ENCODE measurements at regions not wholly inside any gene's neighbourhood (a gene's known extent, or its start where the extent isn't known, plus 50 kb on each side); places are given as distances from the start of the nearest gene placed in this dataset.

DNA sequence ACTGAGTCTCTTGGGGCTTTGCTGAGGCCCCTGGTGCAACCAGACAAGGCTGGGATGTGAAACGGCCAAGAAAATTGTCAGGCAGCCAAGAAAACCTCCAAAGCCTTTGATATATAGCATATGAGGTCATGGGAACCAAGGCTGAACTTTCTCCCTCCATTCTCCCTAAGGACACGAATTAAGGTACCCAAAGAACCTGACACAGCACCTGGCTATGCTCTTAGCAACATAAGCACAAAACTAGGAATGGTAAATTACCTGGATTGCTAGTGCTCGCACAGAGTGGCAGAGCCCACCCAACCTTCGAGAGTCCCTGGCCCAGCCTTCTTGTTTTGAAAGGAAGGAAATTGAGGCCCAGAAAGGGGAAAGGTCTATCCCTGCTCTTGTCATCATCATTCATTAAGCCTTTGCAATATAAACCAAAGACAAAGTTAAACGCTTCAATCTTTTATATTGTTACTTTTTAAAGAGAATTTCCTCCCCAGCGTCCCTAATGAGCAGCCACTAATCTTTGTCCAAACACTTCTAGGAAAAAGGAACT lies 220.0 kb upstream of the NR4A3 start:
- no peak for DNase-seq

DNA sequence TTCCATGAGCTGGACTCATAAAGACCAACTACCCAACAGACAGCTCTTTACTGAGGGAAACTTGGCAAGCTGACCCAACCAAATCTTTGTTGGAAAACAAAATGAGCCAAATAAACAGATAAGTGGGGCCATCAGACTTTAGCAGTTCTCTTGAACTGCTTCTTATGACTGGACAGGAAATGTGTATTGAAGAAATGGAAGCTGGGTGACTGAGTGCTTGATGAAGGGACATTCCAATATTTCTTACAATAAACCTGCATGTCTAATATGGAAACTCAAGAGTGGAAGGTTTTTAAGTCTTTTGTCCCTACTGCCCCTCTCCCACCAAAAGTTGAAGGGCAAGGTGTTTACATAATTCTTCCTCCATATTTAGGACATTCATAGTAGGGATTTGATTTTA lies 218.8 kb upstream of the NR4A3 start:
- no peak for DNase-seq

DNA sequence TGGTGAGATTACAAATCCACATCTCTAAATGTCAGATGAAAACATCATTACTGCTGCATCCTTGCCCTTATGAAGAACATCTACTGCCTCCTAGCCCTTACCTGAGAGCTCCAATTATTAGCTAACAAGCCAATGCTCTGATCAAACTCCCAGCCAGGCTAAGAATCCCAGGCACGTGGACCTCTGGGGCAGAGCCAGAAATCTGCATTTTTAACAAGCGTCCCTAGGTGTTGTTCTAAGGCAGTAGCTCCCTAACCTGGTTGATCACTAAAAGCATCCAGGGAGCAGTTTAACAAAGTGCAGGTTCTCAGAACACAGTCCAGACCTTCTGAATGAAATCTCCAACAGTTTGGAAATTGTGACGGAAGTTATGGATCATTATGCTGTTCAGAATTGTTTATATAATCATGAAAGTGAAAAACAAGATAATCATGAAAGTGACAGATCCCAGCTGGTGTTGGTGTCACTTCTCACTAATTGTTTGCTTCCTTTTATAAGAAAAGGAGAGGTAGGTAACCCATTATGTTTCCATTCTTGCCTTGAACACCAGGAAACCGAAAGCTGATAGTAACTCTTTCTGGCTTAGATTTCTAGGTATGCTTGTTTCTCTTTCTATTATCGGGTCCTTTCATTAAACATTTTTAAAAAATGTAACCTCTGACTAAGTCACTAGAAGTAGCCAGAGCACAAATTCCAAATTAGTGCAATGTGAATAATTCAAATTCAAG lies 216.5 kb upstream of the NR4A3 start:
- no peak for DNase-seq

DNA sequence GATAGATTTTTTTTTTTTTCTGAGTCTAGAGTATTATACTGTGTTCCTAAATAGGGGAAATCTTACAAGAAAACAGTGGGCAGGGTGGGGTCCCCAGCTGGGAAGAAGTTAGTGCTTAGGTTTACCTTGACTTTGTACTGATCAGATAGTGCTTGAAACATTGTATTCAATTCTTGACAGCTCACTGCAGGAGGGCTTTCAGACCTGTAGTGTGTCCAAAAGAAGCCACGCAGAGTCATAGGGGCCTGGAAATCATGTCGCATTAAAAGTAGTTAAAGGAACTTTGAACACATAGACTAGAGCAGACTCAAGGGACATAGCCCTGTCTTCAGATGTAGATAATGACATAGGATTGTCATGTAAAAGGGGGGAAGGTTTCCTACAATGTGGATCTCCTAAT lies 215.4 kb upstream of the NR4A3 start:
- DNase-seq: no peak

DNA sequence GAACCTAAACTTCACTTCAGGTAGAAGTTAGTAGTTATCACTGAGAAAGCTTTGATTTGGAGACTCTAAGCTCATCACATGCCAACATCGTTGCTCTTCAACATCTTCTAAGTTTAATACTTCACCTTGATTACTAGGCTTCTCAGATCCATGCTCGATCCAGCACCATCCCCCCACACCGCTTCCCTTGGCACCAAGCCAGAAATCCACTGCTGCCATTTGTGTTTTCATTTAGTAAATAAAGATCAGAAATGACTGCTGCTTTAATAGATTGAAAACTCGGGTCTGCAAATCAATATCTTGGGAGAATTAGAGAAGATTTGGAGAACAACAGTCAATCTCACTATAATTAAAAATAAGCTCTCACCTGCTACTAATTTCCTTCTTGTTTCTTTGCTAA lies 214.7 kb upstream of the NR4A3 start:
- no peak for DNase-seq

DNA sequence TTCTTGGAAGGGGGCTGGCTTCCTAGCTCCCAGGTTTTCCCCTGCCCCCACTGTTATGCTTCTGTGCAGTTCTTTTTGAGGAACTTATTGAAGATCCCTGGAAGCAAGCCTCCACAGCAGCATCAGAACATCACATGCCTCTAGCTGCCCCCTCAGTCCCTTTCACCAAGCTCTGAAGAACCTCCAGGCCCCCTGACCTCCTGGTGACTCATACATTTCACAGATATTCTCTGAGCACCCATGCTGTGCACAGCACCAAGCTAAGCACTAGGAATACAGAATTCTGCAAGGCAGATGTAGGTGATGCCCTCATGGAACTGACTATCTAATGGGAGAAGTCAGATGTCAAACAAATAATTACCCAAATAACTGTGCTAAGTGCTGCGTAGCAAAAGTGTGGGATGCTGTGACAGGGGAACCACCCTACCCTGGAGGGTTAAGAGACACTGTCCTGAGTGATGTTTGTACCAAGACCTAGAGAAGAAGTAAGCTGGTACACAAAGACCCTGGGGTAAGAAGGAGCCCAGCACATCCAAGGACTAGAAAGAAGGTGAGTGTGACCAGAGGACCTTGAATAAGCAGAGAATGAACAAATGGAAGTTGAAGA lies 213.7 kb upstream of the NR4A3 start:
- DNase-seq: no peak

DNA sequence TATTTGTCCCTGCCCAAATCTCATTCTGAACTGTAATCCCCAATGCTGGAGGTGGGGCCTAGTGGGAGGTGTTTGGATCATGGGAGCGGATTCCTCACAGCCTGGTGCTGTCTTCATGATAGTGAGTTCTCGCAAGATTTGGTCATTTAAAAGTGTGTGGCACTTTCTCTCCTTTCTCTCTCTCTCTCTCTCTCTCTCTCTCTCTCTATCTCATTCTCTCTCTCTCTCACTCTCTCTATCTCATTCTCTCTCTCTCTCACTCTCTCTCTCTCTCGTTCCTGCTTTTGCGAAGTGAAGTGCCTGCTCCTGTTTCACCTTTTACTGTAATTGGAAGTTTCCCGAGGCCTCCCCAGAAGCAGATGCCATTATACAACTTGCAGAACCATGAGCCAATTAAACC lies 207.3 kb upstream of the NR4A3 start:
- DNase-seq: no peak

DNA sequence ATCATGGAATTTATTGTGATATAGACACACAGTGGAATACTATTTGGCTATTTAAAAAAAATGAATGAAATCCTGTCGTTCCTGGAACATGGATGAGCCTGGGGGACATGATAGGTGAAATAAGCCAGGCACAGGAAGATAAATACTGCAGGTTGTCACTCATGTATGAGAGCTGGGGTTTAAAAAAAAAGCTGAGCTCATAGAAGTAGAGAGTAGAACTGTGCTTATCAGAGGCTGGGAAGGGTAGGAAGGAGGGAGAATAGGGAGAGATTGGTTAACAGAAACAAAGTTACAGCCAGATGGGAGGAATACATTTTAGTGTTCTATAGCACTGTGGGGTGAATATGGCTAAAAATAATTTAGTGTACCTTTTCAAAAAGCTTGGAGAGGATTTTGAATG lies 200.6 kb upstream of the NR4A3 start:
- DNase-seq: no peak

DNA sequence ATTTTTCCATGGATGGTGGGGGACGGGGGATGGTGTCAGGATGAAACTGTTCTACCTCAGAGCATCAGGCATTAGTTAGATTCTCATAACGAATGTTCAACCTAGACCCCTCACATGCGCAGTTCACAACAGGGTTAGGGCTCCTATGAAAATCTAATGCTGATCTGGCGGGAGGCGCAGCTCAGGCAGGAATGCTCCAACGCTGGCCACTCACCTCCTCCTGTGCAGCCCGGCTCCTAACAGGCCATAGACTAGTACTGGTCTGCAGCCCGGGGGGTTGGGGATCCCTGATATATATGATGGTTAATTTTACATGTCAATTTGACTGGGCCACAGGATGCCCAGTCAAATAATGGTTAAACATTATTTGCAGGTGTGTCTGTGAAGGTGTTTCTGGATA lies 199.0 kb upstream of the NR4A3 start:
- DNase-seq: no peak

DNA sequence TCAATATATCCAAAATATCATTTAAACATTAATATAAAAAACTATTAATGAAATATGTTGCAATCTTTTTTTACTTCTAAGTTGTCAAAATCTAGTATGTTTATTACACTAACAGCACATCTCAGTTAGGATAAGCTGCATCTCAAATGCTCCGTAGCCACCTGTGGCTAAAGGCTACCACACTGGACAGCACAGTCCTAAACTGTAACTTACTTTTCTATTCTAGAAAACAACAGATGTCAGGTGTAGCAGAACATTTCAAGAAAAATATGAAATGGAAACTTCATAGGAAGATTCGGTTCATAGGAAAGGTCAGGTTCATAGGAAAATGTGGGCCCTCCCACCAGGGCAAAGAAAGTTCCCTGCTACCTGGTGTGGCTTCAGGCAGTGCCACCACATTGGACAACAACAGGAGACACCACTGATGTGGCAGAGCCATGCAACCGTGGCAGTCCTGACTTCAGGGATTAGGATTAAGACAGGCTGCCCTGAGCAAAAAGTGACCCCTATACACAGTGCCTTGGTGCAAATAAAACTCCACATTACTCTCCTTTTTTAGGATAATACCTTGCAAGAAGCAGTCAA lies 197.8 kb upstream of the NR4A3 start:
- no peak for DNase-seq

DNA sequence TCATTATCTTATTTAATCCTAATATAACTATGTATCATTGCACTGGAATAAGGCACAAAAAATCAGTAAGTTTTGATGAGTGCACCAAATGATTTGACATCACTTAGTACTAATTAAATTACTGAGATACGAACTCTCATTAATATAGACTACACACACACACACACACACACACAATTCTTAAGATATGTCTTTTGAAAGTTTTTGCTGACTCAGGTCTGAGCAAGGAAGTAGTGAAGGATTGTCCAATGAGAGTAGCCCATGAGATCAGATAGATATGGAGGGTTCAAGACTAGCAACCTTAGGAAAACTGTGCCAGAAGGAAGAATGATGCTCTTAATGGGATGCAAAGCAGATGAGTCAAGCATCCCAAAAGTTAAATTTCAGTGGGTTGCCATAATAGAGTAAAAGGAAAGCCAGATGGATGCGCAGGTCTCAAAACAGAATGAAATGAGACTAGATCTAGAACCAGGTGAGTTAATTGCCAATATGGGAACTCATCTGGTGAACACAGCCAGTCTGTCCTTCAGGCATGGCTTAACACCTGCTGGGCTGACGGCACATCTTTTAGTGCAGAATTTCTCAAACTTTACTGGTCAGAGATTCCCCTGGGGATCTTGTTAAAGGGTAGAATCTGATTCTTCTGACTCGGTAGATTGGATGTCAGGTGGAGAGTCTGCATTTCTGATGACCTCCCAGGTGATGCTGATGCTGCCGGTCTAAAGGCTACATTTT lies 197.0 kb upstream of the NR4A3 start:
- no peak for DNase-seq

DNA sequence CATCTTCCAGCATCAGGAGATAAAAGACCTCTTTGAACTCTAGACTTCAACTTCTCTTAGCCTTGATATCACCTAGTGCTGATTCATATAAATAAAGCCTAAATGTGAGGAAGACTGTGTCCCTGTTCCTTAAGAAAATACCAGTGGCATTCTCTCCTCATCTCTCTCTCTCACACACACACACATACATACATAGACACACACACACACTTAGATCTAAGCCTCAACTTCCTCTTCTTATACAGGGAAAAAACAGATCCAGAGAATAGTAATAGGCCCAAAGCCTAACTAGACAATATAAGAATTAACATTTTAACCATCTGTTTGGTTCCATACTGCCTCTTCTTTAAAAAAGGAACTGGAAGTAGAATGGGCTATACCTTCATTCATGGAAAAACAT lies 195.3 kb upstream of the NR4A3 start:
- no peak for DNase-seq

DNA sequence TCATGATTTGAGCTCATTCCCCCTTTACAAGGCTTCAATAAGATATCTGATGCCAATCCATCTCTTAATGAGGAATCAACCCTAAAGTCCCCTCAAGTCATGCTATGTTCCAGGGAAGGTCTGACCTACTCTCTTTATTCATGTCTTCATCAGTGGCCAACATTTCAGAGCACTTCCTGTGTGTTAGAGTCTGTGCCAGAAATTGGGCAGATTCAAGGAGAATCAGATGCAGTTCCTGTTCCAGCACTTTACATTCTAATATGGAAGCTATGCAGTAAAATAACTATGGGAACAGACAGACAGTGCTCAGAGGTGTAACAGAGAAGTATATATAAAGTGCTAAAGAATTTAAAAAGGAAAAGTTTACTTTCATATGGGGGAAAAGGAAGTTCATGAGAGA lies 193.4 kb upstream of the NR4A3 start:
- no peak for DNase-seq

DNA sequence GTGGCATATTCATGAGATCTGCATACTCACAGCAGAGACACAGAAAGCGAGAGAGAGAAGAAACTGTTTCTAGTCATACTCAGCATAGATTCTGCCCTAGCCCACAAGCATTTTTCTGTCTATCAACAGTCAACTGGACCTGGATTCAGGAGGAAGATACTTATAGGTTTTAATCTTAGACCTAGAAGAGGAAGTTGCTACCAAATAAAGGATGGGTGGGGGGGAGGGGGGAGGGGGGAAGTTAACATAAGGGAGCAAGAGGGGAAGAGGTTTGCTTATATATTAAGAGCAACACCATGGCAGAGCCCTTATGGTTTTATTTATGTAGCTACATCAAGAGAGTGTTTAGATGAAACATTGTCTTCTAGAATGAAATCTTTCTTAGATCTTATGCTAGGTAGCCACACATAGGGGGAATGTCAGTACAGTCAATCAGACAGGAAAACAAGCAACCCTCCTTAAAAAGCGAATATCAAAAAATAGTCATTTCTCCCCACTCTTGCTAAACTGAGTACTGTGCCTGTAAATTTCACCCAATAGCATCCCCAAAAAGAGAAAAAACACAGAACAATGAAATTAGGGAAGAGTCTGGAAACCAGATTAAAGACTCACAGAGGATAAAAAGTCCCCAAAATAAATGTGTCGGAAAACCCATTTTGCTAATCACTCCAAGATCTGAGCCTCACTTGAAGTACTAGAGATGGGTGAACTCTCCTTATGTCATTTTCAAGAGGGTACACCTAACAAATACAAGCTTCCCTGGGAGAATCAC lies 192.7 kb upstream of the NR4A3 start:
- DNase-seq: no peak

DNA sequence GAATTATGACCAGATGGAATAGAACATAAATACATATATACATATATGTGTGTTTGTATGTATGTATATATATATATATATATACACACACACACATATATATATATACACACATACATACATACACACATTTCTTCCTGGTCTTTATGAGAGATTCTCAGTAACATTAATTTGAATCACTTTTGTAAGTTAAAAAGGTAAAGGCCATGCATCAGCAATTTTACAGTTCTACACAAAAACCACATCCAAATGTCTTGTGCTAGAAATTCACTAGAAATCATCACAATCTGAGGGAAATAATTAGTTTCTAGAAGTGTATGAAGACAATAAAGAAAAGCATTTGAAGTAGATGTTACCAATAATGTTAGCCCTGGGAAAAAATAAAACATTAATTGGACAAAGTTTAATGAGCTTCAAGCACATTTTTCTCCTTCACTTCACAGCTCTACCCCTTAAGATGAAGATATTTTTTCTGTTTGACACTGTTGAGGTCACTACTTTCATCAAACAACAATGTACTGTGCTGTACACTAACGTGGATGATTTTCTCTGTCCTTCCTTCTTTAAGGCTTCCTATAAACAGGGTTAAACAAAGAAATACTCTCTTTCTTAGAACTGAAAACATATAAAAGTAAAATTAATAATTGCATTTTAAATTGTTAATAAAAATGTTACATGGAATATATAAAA lies 189.2 kb upstream of the NR4A3 start:
- no peak for DNase-seq

DNA sequence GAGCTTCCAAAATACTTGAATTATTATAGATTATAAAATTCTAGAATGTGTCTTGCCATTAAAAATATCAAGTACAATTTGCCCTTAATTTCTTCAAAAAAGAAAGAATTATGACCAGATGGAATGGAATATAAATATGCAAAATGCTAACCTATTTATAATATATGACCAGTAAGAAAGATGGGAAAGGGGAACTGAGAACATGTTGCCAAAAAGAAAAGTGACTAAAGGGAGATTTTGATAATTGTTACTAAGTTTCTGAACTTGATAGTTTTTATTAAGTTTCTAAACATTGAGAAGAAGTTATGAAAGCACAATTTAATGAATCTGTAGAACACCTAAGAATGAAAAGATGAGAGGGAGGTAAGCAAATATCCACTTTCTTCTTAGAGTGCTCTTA lies 188.4 kb upstream of the NR4A3 start:
- no peak for DNase-seq

DNA sequence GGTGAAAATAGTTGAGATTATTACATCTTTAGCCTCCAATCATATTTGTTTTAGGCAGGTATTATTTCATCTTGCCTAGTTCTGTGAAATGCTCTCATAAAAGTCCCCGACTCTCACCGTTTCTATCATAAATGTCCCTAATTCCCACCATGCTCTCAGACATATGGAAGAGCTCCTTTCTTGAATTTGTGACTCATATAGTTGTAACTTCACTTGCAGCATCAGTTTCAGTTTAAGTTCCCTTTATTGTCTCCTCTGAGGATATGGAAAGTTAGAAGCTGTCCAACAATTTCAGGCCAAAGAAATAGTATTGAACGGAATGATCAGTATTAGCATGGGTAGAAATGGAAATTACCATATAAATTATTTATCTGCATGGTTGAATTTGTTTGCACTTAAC lies 187.5 kb upstream of the NR4A3 start:
- no peak for DNase-seq

DNA sequence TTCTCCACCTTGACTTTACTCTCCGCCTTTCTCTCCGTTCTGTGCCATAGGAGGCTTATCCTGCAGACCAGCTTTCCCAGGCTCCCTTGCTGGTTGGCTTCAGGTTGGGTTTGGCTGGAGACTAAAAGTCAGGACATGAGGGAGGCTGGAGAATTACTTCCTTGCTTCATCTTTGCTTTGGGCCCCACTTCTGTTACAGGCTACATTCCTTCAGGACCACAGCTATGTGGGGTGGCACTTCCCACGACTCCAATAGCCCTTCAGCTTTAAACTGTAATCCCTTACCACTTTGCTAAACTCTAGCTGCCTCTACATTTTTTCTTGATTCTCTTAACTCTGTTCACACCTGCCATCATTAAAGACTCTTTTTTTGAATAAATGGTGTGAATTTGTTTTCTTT lies 186.7 kb upstream of the NR4A3 start:
- DNase-seq: no peak

DNA sequence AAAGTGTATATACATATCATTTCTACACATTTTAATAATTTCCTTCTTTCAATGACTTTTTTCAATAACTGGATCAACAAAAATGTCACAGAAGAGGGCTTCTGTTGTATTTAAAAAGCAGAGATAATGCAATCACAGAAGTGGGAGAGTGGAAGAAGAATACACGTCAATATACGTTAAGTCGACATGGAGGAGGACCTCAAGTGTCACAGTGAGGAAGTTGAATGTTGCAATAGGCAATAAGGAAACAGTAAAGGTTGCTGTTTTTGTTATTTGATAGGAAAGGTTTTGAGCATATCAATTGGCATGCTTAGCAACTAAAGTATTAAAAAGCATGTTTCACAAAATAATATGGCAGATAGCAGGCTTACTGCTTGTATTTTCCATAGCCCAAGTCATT lies 184.0 kb upstream of the NR4A3 start:
- no peak for DNase-seq

DNA sequence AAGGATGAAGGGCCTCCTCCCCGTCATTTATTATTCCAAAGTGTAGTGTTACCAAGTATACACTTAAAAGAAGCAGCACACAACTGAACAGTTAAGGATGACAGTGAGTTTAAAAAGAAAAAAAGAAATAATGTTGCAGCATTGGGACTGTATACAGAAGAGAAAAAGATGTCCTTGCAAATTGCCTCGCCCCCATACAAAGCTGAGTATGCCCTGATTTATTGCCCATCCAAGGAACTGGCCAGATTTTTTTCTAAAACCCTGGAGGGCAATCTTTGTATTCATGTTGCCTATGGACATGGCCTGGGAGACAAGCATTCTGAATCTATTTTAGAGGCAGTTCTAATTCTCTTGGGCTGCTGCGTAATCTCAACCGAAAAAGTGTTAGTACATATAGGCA lies 182.7 kb upstream of the NR4A3 start:
- DNase-seq: no peak

DNA sequence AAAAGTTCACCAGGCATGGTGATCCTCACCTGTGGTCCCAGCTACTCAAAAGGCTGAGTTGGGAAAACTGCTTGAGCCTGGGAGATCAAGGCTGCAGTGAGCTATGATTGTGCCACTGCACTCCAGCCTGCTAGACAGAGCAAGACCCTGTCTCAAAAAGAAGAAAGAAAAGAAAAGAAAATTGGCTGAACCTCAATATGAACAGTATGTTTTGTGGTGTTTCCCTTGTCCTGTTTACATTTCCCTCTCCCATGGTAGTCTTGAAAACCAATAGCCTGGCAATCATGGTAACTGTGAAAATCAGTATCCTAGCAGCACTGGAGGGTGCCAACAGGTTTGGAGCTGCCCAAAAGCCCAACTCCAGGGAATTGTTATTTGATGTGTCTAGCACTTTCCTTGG lies 174.1 kb upstream of the NR4A3 start:
- no peak for DNase-seq

DNA sequence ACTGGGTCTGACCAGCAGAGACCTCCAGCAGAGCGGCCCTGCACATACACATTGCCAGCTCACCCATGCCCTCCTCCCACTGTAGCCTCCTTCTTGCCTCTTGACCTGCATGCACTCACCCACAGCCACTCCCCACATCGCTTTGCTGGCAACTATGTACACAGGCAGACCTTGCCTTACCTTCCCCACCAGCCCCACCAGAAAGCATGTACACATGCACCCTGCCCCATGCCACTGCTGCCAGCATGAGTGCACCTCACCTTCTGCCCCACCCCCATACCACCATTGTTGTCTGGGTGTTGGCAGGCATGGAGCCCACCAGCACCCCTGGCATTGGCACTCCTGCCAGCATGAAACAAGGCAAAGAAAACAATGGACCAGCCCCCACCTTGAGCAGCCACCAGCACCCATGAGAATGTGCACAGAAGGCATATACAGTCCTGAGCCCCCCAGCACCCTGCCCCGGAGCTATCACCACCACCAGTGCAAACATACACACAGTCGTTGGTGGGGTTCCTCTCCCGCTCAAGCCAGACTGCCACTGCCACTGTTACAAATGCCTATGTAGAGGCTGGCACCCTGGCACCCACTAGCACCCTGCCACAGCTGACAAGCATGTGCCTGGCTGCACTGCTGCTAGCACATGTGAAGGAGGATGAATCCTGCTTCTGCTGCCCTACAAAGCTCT lies 171.4 kb upstream of the NR4A3 start:
- no peak for DNase-seq
